ENCODE measurements at regions not wholly inside any gene's neighbourhood (a gene's known extent, or its start where the extent isn't known, plus 50 kb on each side); places are given as distances from the start of the nearest gene placed in this dataset.
"Not testable (repeated sequence)": the region's sequence is repeated elsewhere in the genome, so short reads cannot be mapped to it uniquely, and the experiment has no call there.

GRCh38 chr1:189619682-189620332 is 857.9 kb downstream of the BRINP3 start:
- DNase-seq (ENCODE audit: low read depth): peak; percentile 90
- no peak overlapping the region for H3K4me3 ChIP-seq (replicated peaks; ENCODE audit: low read depth, low read length)
- no peak for TF ChIP-seq CTCF (IDR thresholded peaks at IDR 0.05; ENCODE audit: low read length, missing control alignments)

GRCh38 chr1:189620471-189620870 is 857.2 kb downstream of the BRINP3 start:
- H3K4me3 ChIP-seq (replicated peaks; ENCODE audit: low read depth, low read length): no peak overlapping the region
- TF ChIP-seq CTCF (IDR thresholded peaks at IDR 0.05; ENCODE audit: low read length, missing control alignments): no peak
- no peak for DNase-seq (ENCODE audit: low read depth)

GRCh38 chr1:189623336-189623735 is 854.3 kb downstream of the BRINP3 start:
- no peak for DNase-seq (ENCODE audit: low read depth)
- no peak overlapping the region for H3K4me3 ChIP-seq (replicated peaks; ENCODE audit: low read depth, low read length)
- no peak for TF ChIP-seq CTCF (IDR thresholded peaks at IDR 0.05; ENCODE audit: low read length, missing control alignments)

GRCh38 chr1:189627427-189627826 is 850.2 kb downstream of the BRINP3 start:
- no peak overlapping the region for H3K4me3 ChIP-seq (replicated peaks; ENCODE audit: low read depth, low read length)
- no peak for TF ChIP-seq CTCF (IDR thresholded peaks at IDR 0.05; ENCODE audit: low read length, missing control alignments)
- DNase-seq (ENCODE audit: low read depth): no peak

- DNase-seq (ENCODE audit: low read depth): no peak
- no peak overlapping the region for H3K4me3 ChIP-seq (replicated peaks; ENCODE audit: low read depth, low read length)
- TF ChIP-seq CTCF (IDR thresholded peaks at IDR 0.05; ENCODE audit: low read length, missing control alignments): no peak
Observed at GRCh38 chr1:189628857-189629256, 848.8 kb downstream of the BRINP3 start.

- TF ChIP-seq CTCF (IDR thresholded peaks at IDR 0.05; ENCODE audit: low read length, missing control alignments): no peak
- no peak overlapping the region for H3K4me3 ChIP-seq (replicated peaks; ENCODE audit: low read depth, low read length)
- DNase-seq (ENCODE audit: low read depth): no peak
Observed at GRCh38 chr1:189633658-189634057, 844.0 kb downstream of the BRINP3 start.

GRCh38 chr1:189637041-189637440 is 840.6 kb downstream of the BRINP3 start:
- DNase-seq (ENCODE audit: low read depth): no peak
- TF ChIP-seq CTCF (IDR thresholded peaks at IDR 0.05; ENCODE audit: low read length, missing control alignments): no peak
- no peak overlapping the region for H3K4me3 ChIP-seq (replicated peaks; ENCODE audit: low read depth, low read length)

- not testable (repeated sequence) for DNase-seq (ENCODE audit: low read depth); H3K4me3 ChIP-seq (replicated peaks; ENCODE audit: low read depth, low read length)
Observed at GRCh38 chr1:189644156-189644555, 833.5 kb downstream of the BRINP3 start.
